KOPT-K1 (cell line): ENCODE measurements at regions not wholly inside any gene's neighbourhood (a gene's known extent, or its start where the extent isn't known, plus 50 kb on each side); places are given as distances from the start of the nearest gene placed in this dataset.
"Not testable (repeated sequence)": the region's sequence is repeated elsewhere in the genome, so short reads cannot be mapped to it uniquely, and the experiment has no call there.

Source experiments
- H3K27ac ChIP-seq: fragments of 200-600 bp; sonication (generic); 2 replicates; pipeline ENCODE4 v1.5.1; 2016; ENCODE audit warnings: antibody characterized with exemption, mild to moderate bottlenecking, low read depth, low read length; ENCODE audit not compliant: poor library complexity, severe bottlenecking
- H3K36me3 ChIP-seq: fragments of 200-600 bp; sonication (generic); 2 replicates; pipeline ENCODE4 v1.5.1; 2017; ENCODE audit warnings: antibody characterized with exemption, mild to moderate bottlenecking, low read length, moderate library complexity; ENCODE audit not compliant: insufficient read depth
- H3K9me3 ChIP-seq: fragments of 200-600 bp; sonication (generic); 2 replicates; pipeline ENCODE4 v1.5.1; 2017; ENCODE audit warnings: antibody characterized with exemption, low read length, mild to moderate bottlenecking; ENCODE audit not compliant: insufficient read depth, poor library complexity, severe bottlenecking

DNA sequence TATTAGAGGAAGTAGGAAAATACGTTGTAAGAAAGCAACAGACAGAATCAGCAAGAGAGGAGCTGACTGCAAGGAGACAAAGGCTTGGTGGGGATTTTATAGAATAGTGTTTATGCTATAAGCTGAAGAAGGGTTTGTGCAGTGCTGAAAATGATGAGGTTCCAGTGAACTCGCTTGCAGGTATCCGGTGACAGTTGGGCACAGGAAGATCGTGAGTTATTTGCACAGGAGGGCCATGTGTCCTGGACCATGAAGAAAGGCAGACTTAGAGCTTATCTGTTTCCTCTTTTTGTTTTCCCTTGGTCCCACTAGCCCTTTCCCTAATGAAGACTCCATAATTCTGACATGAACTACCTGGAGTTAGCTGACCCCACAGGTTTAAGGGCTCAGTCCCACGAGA lies 61.4 kb downstream of the NXNL2 start:
- H3K27ac ChIP-seq: no peak overlapping the region
- no peaks in the 10 kb centered on the region for H3K36me3 ChIP-seq
- no peaks in the 10 kb centered on the region for H3K9me3 ChIP-seq

DNA sequence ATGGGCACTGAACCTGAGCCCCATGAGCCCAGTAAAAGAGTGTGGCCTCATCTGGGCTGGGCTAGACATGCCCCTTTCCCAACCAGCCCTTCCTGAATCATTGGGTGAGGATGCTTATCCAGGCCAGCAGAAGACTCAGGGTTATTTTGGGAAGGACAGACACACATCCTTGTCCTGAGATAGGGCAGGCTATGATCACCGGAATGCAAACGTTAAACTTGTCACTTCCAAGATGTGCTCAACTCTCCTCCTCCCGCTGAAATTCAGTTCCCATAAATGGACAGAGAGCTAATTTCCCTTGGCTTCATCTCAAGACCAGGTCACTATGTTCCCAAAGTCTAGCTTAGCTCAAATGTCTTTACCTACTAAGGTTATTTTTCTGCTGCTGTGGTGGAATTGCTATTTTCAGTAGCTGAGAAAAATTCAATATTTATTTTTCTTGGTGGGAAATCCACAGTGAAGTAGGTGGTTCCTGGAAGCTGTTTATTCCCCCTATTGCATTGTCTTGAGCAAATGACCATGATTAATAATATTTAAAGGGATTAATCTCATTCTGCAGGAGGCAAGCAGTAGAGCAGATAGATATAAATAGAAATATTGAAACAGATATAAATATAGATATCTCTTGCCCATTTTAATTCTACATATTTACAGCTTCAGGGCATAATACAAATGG lies 70.0 kb downstream of the NXNL2 start:
- Histone ChIP-seq H3K36me3 (no peaks in the 10 kb centered on the region), H3K9me3 (no peaks in the 10 kb centered on the region), H3K27ac (no peak overlapping the region)

DNA sequence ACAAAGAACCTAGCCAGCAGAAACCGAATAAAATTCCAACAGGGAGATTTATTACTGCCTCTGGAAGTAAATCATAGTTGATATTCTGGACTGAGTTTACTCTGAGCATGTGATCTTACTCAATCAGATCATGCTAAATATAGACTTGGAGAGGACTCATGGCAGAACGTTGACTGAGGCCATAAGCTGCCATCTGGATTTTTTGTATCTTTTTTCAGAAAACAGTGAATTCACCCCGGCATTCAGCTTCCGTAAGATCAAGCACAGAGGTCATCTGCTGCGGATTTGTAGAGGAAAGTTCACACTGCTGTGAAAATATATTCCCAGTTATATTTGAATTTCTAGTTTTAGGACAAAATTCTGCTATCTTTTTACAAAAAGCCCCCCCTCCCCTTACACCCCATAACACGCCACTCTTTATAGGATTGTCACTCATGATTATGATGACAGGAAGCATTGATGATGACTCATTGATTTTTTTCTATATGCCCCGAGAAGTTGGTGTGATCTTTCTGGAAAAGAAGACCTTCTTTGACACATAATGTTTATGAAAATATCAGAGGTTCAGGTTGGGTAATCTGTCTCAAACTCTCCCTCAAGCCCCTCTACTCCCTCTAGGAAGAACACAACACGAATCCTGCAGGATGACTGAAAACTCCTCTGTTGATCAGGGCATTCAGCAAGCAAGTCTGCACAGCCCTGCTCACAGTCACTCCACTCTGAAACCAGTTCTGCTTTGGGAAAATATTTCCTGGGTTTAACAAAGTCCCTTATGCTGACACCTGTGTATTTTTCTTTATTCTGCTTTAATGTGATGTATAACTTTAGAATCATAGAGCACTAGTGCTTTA lies 70.8 kb downstream of the NXNL2 start:
- no peak overlapping the region for H3K27ac ChIP-seq
- no peaks in the 10 kb centered on the region for H3K36me3 ChIP-seq

DNA sequence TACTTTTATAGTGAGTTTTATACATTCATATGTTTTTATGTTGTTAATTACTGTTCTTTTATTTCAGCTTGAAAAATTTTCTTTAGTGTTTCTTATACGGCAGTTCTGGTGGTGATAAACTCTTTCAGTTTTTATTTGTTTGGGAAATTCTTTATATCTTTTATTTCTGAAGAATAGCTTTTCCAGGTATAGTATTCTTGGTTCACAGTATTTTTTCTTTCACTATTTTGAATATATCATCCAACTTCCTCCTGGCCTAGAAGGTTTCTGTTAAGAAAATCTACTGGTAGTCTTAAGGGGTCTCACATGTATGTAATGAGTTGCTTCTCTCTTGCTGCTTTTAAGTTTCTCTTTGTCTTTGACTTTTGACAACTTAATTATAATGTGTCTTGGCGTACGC lies 79.4 kb downstream of the NXNL2 start:
- Histone ChIP-seq H3K9me3 (peaks cover 9% of the 10 kb centered on the region), H3K27ac (no peak overlapping the region), H3K36me3 (no peaks in the 10 kb centered on the region)

More for the DNA sequence above, 70.8 kb downstream of the NXNL2 start:
- H3K9me3 ChIP-seq: no peaks in the 10 kb centered on the region

DNA sequence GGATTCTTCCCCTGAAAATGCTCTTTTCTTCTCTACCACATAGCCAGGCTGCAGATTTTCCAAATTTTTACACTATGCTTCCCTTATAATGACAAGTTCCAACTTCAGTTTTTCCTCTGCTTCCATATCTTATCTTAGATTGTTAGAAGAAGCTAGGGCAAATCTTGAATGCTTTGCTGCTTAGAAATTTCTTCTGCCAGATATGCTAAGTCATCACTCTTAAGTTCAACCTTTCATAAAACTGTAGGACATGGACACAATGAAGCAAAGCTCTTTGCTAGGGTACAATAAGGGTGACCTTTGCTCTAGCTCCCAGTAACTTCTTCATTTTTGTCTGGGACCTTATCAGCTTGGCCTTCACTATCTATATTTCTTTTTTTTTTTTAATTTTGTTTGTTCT lies 88.7 kb downstream of the NXNL2 start:
- no peak overlapping the region for H3K27ac ChIP-seq
- H3K9me3 ChIP-seq: no peaks in the 10 kb centered on the region
- no peaks in the 10 kb centered on the region for H3K36me3 ChIP-seq

DNA sequence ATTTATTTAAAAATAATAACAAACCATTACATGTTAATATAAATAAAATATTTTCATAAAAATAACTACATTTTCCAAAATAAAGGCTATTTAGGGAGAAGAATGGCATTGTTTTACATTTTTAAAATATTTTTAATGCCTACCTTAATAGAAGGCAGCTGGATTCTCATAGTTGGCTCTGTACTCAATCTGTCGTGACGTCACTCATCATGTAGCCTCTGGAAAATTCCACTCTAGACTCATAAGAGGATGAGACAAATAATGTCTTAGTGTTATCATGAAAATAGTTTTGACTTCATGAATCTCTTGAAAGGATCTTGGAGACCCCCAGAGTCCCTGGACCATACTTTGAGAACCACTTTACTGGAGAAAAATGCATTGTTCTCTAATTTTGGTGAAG lies 93.1 kb downstream of the NXNL2 start:
- Histone ChIP-seq H3K9me3 (peaks cover 6% of the 10 kb centered on the region), H3K27ac (no peak overlapping the region), H3K36me3 (no peaks in the 10 kb centered on the region)

DNA sequence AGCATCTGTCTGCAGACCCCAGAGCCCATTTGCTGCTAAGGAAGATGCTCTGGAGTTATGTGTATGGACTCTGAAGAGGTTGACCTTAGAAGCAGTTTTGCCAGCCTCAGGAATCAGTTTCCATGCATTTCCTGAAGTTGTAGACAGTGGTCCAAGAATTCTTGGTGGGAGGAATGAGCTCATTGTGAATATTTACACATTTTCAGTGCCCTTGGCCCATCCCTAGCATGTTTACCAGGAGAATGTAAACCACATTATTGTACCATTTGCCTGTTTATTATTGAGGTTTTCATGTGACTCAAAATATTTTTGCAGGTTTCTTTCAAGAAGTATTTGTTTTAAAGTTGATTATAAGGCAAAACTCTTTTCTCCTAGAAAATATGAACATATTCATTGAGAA lies 93.8 kb downstream of the NXNL2 start:
- no peaks in the 10 kb centered on the region for H3K36me3 ChIP-seq
- no peak overlapping the region for H3K27ac ChIP-seq
- H3K9me3 ChIP-seq: peaks cover 9% of the 10 kb centered on the region

DNA sequence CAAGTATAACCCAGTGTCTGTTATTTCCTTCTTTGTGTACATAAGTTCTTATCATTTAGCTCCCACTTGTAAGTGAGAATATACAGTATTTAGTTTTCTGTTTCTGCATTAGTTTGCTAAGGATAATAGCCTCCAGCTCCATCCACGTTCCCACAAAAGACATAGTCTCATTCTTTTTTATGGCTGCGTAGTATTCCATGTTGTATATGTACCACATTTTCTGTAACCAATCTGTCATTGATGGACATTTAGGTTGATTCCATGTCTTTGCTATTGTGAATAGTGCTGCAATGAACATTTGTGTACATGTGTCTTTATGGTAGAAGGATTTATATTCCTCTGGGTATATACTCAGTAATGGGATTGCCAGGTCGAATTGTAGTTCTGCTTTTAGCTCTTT lies 95.6 kb downstream of the NXNL2 start:
- H3K27ac ChIP-seq, H3K36me3 ChIP-seq: not testable (repeated sequence)

DNA sequence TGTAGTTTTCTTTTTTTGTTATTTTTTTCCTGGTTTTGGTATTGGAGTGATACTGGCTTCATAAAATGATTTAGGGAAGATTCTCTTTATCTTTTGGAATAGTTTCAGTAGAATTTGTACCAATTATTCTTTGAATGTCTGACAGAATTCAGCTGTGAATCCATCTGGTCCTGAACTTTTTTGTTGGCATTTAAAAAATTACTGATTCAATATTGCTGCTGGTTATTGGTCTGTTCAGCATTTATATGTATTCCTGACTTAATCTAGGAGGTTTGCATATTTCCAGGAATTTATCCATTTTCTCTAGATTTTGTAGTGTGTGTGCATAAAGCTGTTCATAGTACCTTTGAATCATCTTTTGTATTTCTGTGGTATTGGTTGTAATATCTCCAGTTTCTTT lies 100.2 kb downstream of the NXNL2 start:
- peaks cover 13% of the 10 kb centered on the region for H3K9me3 ChIP-seq
- H3K36me3 ChIP-seq: no peaks in the 10 kb centered on the region
- no peak overlapping the region for H3K27ac ChIP-seq

More for the DNA sequence above, 95.6 kb downstream of the NXNL2 start:
- peaks cover 13% of the 10 kb centered on the region for H3K9me3 ChIP-seq

DNA sequence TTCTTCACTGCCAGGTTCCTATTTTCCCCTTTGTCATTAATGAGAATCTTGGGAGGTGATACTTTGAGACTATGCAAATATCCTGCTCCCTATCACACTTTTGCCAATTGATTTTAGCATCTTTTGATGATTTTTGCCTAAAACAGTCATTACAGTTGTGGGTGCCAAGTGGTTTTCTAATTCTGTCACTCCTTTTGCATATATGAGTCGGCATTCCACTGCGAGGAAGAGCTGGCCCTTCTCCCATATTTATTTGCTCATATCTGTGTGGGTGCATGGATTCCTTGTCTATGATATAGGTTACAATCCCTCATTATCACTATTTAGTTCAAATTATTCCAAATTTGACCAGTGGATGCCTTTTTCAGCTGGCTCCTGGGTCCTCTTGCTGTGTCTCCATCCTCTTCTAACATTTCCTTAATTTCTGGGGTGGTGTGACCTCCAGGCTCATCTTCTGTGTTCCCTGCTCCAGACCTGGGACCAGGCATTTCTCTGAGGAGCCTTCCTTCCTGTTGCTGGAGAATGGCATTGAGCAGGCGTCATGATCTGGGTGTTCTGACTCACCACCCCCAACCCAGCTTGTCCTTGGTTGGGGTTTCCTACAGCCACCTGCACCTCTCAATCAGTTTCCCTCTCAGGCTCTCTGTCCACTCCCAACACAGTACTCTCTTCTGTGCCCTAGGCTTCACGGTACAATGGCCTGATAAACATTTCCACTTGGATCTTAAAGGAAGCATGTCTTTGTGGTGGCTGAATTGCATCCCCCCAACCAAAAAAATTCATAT lies 106.7 kb downstream of the NXNL2 start:
- Histone ChIP-seq H3K27ac (no peak overlapping the region), H3K9me3 (peaks cover 4% of the 10 kb centered on the region), H3K36me3 (no peaks in the 10 kb centered on the region)

DNA sequence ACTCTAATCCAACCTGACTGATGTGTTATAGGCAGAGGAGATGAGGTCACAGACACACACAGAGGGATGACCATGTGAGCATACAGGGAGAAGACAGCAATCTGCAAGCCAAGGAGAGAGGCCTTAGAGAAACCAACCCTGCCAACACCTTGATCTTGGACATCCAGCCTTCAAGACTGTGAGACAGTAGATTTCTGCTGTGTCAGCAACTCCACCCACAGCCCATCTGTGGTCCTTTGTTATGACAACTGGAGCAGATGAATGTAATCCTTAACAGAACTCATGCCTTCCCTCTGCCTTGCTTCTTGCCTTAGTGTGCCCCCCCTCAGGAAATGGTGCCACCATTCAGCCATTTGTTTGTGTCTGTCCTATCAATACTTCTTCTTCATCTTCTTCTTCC lies 107.4 kb downstream of the NXNL2 start:
- no peak overlapping the region for H3K27ac ChIP-seq
- H3K9me3 ChIP-seq: peaks cover 4% of the 10 kb centered on the region
- no peaks in the 10 kb centered on the region for H3K36me3 ChIP-seq

DNA sequence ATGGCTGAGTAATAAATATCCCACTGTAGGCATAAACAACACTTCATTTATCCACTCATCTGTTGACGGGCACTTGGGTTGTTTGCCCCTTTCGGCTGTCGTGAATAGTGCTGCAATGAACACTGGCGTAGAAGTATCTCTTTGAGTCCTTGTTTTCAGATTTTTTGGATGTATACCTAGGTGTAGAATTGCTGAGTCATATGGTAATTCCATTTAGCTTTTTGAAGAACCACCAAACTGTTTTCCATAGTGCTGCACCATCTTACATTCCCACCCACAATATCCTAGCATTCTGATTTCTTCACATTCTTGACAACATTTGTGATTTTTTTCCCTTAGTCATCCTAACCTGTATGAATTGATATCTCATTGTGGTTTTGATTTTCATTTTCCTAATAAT lies 109.0 kb downstream of the NXNL2 start:
- H3K36me3 ChIP-seq: no peaks in the 10 kb centered on the region
- H3K9me3 ChIP-seq: peaks cover 4% of the 10 kb centered on the region
- H3K27ac ChIP-seq: no peak overlapping the region

DNA sequence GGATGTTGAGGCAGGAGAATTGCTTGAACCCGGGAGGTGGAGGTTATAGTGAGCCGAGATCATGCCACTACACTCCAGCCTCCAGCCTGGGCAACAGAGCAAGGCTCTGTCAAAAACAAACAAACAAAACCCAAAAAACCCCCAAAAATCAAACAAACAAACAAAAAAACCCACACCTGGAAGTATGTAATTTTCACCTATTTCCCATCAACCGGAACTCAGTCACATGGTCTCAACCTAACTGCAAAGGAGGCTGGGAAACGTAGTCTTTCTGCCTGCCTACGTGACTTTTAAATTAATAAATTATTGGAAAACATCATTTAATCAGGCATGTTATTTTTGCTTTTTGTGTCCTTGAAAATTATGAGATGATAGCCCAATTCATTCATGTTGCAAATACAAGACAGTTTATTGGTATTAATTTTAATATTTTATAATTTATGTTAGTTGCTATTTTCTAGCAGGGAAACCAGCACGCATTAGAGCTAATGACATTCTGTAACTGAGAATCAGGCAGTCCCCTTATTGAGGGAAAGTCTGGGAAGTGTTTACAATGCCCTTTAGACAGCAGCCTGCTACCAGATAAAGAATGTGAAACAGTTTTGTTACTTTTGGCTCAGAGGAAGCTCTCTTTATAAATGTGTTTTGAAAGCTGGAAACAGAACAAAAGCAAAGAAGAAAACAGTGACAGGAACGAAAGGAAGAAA lies 110.3 kb downstream of the NXNL2 start:
- Histone ChIP-seq H3K9me3 (peaks cover 4% of the 10 kb centered on the region), H3K27ac (no peak overlapping the region), H3K36me3 (no peaks in the 10 kb centered on the region)

DNA sequence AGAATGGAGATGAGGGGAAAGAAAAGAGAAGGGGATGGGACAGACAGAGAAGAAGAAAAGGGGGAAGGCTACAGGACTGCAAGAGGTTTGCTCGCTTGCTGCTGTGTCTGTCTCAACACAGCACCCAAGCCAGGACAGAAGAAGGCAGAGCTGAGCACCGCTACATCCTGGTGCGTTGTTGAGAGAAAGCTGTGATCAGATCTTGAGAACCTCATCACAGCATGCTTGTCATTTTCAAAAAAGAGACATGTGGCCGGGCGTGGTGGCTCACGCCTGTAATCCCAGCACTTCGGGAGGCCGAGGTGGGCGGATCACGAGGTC lies 110.9 kb downstream of the NXNL2 start:
- no peak overlapping the region for H3K27ac ChIP-seq
- H3K36me3 ChIP-seq: no peaks in the 10 kb centered on the region
- peaks cover 4% of the 10 kb centered on the region for H3K9me3 ChIP-seq
